ENCODE measurements at regions not wholly inside any gene's neighbourhood (a gene's known extent, or its start where the extent isn't known, plus 50 kb on each side); places are given as distances from the start of the nearest gene placed in this dataset.

DNA sequence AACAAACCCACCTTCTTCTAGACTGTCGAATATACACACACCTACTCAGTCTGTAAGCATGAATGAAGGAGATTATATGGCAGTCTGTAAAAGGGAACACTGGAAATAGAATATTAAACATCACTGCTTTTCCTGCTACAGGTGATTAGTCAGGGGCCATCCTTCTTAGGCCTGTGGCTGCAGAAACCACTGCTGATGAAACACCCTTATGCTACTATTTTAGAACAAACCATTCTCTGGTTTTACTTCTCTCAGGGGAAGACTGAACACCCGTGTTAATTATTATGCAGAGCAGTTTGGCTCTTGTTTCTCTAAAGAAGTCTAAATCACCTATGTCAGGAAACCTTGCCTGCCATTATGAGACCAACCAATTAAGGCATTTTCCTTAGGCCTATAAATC lies 351.1 kb upstream of the KLF6 start:
- peak; percentile 61 for DNase-seq (ENCODE audit: low spot score)
- no peak for TF ChIP-seq CTCF (IDR thresholded peaks at IDR 0.05; ENCODE audit: extremely low read depth, missing control alignments)

- no peak for DNase-seq (ENCODE audit: low spot score)
- TF ChIP-seq CTCF (IDR thresholded peaks at IDR 0.05; ENCODE audit: extremely low read depth, missing control alignments): no peak
Observed at GRCh38 chr10:4132216-4132556, 347.2 kb upstream of the KLF6 start.

GRCh38 chr10:4131407-4132215 lies 346.6 kb upstream of the KLF6 start:
- DNase-seq (ENCODE audit: low spot score): peak; percentile 54
- TF ChIP-seq CTCF (IDR thresholded peaks at IDR 0.05; ENCODE audit: extremely low read depth, missing control alignments): no peak

DNA sequence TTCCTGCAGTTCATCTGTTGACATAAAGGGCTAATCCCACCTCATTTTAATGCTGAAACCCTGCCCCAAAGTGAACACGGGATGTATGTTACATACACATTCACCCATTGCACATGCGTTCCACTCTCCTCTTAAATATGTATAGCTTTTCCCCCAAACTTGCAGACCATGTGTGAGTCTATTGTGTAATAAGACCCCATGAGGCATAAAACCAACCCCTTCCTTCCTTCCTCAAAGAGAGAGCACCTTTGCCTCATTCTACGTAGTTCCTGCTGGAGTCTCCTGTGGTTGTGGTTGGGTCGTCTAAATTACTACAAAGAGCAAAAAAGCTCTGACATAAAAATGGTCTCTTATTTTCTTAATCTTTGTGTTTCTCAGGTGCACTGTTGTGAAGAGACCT lies 345.7 kb upstream of the KLF6 start:
- no peak for TF ChIP-seq CTCF (IDR thresholded peaks at IDR 0.05; ENCODE audit: extremely low read depth, missing control alignments)
- DNase-seq (ENCODE audit: low spot score): no peak

GRCh38 chr10:4129866-4130477 lies 345.0 kb upstream of the KLF6 start:
- no peak for TF ChIP-seq CTCF (IDR thresholded peaks at IDR 0.05; ENCODE audit: extremely low read depth, missing control alignments)
- DNase-seq (ENCODE audit: low spot score): no peak

DNA sequence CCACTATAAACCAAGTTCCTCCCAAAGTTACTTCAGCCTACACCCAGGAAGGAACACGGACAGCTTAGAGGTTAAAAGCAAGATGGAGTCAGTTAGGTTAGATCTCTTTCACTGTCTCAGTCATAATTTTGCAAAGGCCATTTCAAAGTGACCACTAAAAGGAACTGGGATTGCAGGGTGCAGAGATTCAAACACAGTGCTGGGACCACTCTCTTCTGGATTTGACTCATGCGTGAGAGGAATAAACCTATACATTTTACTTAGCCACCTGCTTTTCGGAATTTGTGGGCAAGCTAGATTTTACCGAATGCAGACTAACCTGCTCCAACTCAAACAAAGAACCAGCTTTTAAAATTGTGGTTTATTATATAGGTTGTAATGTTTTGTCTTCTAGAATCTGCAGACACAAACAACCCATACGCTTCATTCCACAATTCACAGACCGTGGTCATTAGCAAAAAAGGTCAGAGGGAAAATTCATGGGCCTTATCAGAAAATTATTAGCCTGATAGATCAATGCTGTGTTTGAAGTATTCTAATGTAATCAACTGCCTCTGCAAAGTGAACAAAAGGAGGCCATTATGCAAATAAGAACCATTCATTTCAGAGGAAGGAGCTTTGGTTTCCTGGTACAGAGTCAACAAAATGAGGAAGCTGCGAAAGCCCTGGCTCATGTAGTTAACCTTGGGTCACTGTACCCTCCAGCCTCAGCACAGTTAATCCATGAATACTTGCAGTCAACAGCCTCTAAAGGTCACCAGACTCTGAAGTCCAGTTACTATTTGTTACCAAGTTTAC lies 342.7 kb upstream of the KLF6 start:
- peak; percentile 23 for DNase-seq (ENCODE audit: low spot score)
- TF ChIP-seq CTCF (IDR thresholded peaks at IDR 0.05; ENCODE audit: extremely low read depth, missing control alignments): no peak

DNA sequence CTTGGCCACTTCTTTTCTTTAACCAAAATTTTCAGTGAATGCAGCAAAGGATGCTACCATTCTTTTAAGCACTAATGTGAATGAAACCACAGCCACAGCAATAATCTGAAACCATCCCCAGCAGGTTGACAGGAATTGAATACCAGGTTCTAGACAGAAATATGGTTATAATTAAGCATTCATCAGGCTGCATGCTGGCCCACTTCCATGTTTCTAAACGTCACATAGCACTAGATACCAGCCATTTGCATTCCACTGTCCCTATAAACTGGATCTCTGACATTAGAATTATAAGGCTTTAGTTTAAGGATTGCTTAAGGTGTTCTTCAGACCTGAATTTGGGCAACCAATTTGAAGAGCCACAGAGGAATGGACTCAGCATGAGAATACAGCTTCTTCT lies 340.8 kb upstream of the KLF6 start:
- no peak for TF ChIP-seq CTCF (IDR thresholded peaks at IDR 0.05; ENCODE audit: extremely low read depth, missing control alignments)
- no peak for DNase-seq (ENCODE audit: low spot score)

Data from GM20000 (cell line).